Neural progenitor cell (in vitro differentiated cells): ENCODE measurements at regions not wholly inside any gene's neighbourhood (a gene's known extent, or its start where the extent isn't known, plus 50 kb on each side); places are given as distances from the start of the nearest gene placed in this dataset.

ENCODE experiments used
- EZH2 ChIP-seq: fragments of 200-600 bp; sonication (generic); IDR thresholded peaks from 2 replicates; pipeline ENCODE4 v1.6.1; 2017; ENCODE audit warnings: antibody characterized with exemption, mild to moderate bottlenecking, moderate library complexity
- TF ChIP-seq, protein P1 (sequence below): fragments of 200-600 bp; sonication (generic); IDR thresholded peaks from 2 replicates; pipeline ENCODE4 v1.5.1; 2017; ENCODE audit warnings: antibody characterized with exemption, mild to moderate bottlenecking

DNA sequence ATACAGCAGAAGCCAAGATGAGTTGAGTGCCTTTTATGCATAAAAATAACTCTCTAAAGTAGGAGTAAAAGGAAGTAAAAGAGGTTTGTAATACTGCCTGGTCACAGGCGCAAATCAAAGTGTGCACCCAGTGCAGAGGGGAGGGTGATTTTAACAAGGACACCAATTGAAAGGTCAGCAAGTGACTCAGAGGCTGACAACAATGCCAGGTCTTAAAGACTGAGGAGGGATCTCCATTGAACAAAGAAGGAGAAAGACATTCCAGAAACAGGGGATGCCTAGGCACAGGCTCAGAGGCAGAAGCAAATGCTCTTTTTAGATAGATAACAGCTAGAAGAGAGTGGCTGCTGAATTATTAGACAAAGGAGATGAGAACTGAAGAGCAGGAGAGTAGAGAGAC, 297.4 kb upstream of the VCX start:
- TF ChIP-seq, protein P1, sequence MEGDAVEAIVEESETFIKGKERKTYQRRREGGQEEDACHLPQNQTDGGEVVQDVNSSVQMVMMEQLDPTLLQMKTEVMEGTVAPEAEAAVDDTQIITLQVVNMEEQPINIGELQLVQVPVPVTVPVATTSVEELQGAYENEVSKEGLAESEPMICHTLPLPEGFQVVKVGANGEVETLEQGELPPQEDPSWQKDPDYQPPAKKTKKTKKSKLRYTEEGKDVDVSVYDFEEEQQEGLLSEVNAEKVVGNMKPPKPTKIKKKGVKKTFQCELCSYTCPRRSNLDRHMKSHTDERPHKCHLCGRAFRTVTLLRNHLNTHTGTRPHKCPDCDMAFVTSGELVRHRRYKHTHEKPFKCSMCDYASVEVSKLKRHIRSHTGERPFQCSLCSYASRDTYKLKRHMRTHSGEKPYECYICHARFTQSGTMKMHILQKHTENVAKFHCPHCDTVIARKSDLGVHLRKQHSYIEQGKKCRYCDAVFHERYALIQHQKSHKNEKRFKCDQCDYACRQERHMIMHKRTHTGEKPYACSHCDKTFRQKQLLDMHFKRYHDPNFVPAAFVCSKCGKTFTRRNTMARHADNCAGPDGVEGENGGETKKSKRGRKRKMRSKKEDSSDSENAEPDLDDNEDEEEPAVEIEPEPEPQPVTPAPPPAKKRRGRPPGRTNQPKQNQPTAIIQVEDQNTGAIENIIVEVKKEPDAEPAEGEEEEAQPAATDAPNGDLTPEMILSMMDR = no peak
- no peak for TF ChIP-seq EZH2
